ENCODE measurements at regions not wholly inside any gene's neighbourhood (a gene's known extent, or its start where the extent isn't known, plus 50 kb on each side); places are given as distances from the start of the nearest gene placed in this dataset.

DNA sequence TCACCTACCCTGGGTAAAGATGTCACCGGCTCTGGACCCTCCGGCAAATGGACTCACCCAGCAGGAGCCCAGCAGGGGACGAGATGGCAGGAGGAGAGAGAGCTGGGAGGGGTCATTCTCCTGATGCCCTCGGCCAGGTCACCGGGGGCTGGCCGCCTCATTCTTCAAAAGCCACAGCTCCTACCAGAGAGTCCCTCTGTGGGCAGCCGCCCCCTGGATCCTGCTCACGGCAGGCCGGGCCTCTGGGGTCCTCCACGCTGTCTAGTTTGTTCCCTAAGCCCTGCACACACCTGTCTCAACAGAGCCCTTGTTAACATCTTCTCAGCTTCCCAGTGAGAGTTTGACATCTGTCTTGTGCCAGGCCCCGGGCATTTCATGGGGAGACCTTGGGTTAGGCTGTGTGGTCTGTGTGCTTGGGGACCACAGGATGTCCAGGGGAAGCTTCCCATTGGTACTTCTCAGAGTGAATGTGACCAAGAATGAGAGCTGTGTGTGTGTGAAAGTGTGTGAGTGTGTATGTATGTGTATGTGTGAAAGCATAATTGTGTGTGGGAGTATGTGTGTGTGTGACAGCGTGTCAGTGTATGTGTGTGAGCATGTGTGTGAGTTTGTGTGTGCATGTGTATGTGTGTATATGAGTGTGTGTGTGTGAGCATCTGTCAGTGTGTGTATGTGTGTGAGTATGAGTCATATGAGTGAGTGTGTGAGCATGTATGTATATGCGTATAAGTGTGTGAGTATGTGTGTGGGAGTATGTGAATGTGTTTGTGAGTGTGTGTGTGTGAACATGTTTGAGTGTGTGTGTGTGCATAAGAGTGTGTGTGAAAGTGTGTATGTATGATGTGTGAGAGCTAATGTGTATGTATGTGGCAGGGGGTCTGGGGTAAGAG is 65.5 kb upstream of the BCO1 start:
- H3K27ac ChIP-seq (ENCODE audit: low read depth, low read length): no peak overlapping the region
- CTCF ChIA-PET: no interaction called here
- no peaks in the 10 kb centered on the region for H3K27me3 ChIP-seq (ENCODE audit: insufficient read depth, low read length)
- RAD21 ChIA-PET (ENCODE audit: low non-redundant PET in 1 of 2, low total read pairs in 2 of 2, uncharacterized antibody in 2 of 2, unreplicated experiment in 2 of 2): no interaction called here
- TF ChIP-seq SIN3A (IDR thresholded peaks at IDR 0.05; ENCODE audit: low read depth) (no peak), CBX3 (IDR thresholded peaks at IDR 0.05; ENCODE audit: low read depth) (no peak)
- H3K9me2 ChIP-seq (ENCODE audit: insufficient read depth): no peaks in the 10 kb centered on the region
- H3K9me3 ChIP-seq (ENCODE audit: control insufficient read depth in 1 of 2, insufficient read depth in 1 of 2, low read depth in 1 of 2, low read length in 2 of 2): no peaks in the 10 kb centered on the region
- no peak for ATAC-seq
- no peak for DNase-seq (ENCODE audit: low read depth, low spot score)
- no peak overlapping the region for H3K4me2 ChIP-seq (ENCODE audit: low read length)
- no peaks in the 10 kb centered on the region for H3K79me2 ChIP-seq (ENCODE audit: insufficient read depth, low read length)
- intact Hi-C loops (cut with micrococcal nuclease): no loop called here
- no peak overlapping the region for H3K4me3 ChIP-seq (replicated peaks in 1 of 2; ENCODE audit: low read depth in 1 of 2, low read length in 2 of 2)
- no TSS peak for BruUV-seq (replicated peaks)
- no peaks in the 10 kb centered on the region for H3K36me3 ChIP-seq (ENCODE audit: control insufficient read depth in 1 of 2, insufficient read depth in 2 of 2, low read length in 2 of 2)
- no peak overlapping the region for H2AFZ ChIP-seq (ENCODE audit: low read depth, low read length, poor library complexity, severe bottlenecking)
- peaks cover 3 to 21% of the 10 kb centered on the region in 2 experiments; a peak in 2 of 4 replicates for H3K4me1 ChIP-seq (ENCODE audit: control insufficient read depth in 1 of 2, insufficient read depth in 2 of 2, low read length in 2 of 2)
- H3K9ac ChIP-seq (ENCODE audit: low read length): no peak overlapping the region
- POLR2A ChIA-PET: no interaction called here
- H4K20me1 ChIP-seq (ENCODE audit: insufficient read depth): no peaks in the 10 kb centered on the region

DNA sequence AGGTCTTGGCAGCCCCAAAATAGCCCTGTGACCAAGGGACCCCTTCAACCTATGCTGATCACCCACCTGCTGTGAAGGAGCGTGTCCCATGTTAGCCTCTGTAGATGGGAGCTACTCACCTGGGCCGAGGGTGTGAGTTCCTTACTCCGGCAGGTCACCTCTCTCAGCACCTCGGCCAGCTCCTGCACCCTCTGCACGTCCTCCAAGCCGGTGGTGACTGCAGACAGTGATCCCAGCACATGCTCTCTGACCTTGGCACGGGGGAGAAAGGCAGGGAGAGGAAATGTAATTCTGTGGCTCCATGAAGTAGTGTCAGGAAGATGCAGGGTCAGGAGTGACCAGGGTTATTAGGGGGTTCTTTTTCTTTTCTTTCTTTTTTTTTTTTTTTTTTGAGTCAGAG is 67.7 kb upstream of the BCO1 start:
- DNase-seq (ENCODE audit: low read depth, low spot score) (no peak), ATAC-seq (0 out of 2 replicates have a peak, but pooled peaks have one; percentile 35)
- TF ChIP-seq TCF7L2 (IDR thresholded peaks at IDR 0.05; ENCODE audit: borderline replicate concordance, extremely low read depth, insufficient read depth, insufficient read length) (no peak), YY1 (IDR thresholded peaks at IDR 0.05; ENCODE audit: extremely low read depth, insufficient replicate concordance, low read depth, low read length) (no peak), RAD21 (IDR thresholded peaks at IDR 0.05; ENCODE audit: low read depth) (no peak), SIN3A (IDR thresholded peaks at IDR 0.05; ENCODE audit: low read depth) (no peak)
- TF ChIP-seq, protein P1, sequence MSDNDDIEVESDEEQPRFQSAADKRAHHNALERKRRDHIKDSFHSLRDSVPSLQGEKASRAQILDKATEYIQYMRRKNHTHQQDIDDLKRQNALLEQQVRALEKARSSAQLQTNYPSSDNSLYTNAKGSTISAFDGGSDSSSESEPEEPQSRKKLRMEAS (IDR thresholded peaks at IDR 0.05): no peak
- TF ChIP-seq, protein P2, sequence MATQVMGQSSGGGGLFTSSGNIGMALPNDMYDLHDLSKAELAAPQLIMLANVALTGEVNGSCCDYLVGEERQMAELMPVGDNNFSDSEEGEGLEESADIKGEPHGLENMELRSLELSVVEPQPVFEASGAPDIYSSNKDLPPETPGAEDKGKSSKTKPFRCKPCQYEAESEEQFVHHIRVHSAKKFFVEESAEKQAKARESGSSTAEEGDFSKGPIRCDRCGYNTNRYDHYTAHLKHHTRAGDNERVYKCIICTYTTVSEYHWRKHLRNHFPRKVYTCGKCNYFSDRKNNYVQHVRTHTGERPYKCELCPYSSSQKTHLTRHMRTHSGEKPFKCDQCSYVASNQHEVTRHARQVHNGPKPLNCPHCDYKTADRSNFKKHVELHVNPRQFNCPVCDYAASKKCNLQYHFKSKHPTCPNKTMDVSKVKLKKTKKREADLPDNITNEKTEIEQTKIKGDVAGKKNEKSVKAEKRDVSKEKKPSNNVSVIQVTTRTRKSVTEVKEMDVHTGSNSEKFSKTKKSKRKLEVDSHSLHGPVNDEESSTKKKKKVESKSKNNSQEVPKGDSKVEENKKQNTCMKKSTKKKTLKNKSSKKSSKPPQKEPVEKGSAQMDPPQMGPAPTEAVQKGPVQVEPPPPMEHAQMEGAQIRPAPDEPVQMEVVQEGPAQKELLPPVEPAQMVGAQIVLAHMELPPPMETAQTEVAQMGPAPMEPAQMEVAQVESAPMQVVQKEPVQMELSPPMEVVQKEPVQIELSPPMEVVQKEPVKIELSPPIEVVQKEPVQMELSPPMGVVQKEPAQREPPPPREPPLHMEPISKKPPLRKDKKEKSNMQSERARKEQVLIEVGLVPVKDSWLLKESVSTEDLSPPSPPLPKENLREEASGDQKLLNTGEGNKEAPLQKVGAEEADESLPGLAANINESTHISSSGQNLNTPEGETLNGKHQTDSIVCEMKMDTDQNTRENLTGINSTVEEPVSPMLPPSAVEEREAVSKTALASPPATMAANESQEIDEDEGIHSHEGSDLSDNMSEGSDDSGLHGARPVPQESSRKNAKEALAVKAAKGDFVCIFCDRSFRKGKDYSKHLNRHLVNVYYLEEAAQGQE (IDR thresholded peaks at IDR 0.05; ENCODE audit: low read depth): peak; percentile 66
- Histone ChIP-seq H3K4me1 (ENCODE audit: control insufficient read depth in 1 of 2, insufficient read depth in 2 of 2, low read length in 2 of 2) (peaks cover 3 to 17% of the 10 kb centered on the region in 2 experiments; a peak in 2 of 4 replicates), H3K9me3 (ENCODE audit: control insufficient read depth in 1 of 2, insufficient read depth in 1 of 2, low read depth in 1 of 2, low read length in 2 of 2) (no peaks in the 10 kb centered on the region), H3K4me3 (replicated peaks in 1 of 2; ENCODE audit: low read depth in 1 of 2, low read length in 2 of 2) (no peak overlapping the region), H4K20me1 (ENCODE audit: insufficient read depth) (no peaks in the 10 kb centered on the region), H3K9ac (ENCODE audit: low read length) (no peak overlapping the region), H3K79me2 (ENCODE audit: insufficient read depth, low read length) (no peaks in the 10 kb centered on the region), H3K27ac (ENCODE audit: low read depth, low read length) (no peak overlapping the region), H2AFZ (ENCODE audit: low read depth, low read length, poor library complexity, severe bottlenecking) (no peak overlapping the region), H3K9me2 (ENCODE audit: insufficient read depth) (no peaks in the 10 kb centered on the region), H3K27me3 (ENCODE audit: insufficient read depth, low read length) (no peaks in the 10 kb centered on the region; the same call in 1 of the 2 replicates), H3K4me2 (ENCODE audit: low read length) (no peak overlapping the region), H3K36me3 (ENCODE audit: control insufficient read depth in 1 of 2, insufficient read depth in 2 of 2, low read length in 2 of 2) (no peaks in the 10 kb centered on the region)
- BruUV-seq (replicated peaks): no TSS peak
- ChIA-PET RAD21 (ENCODE audit: low non-redundant PET in 1 of 2, low total read pairs in 2 of 2, uncharacterized antibody in 2 of 2, unreplicated experiment in 2 of 2) (no interaction called here), POLR2A (no interaction called here), CTCF (no interaction called here)
- intact Hi-C loops (cut with micrococcal nuclease): no loop called here
